H1 (cell line): ENCODE measurements at regions not wholly inside any gene's neighbourhood (a gene's known extent, or its start where the extent isn't known, plus 50 kb on each side); places are given as distances from the start of the nearest gene placed in this dataset.

Experiments used
- CTCF ChIA-PET: fragments of 300-600 bp; sonication (Branson Sonifier 250); formaldehyde crosslinking; loops from one replicate; lab custom pipeline; 2021; ENCODE audit not compliant: partially characterized antibody; lab: Charles Lee
- POLR2A ChIA-PET: fragments of 300-600 bp; sonication (Branson Sonifier 250); formaldehyde crosslinking; loops from one replicate; lab custom pipeline; 2021; ENCODE audit warnings: inconsistent platforms; ENCODE audit not compliant: partially characterized antibody; lab: Charles Lee
- DNase-seq, 2 experiments: peaks; one replicate each; pipeline versions ENCODE4 v3.0.0 to v3.0.0-alpha.2; 2010 to 2022; ENCODE audit warnings: low spot score in 2 of 2, low read depth in 1 of 2, mixed read lengths in 1 of 2
- FAIRE-seq: peaks from 2 replicates; lab custom pipeline; 2011; peaks lifted over from hg19 to GRCh38; lab: Jason Lieb, UNC
- H2AFZ ChIP-seq: 2 replicates; pipeline ENCODE4 v1.8.1; 2012; ENCODE audit warnings: low read length, inconsistent platforms
- H2AK5ac ChIP-seq: 2 replicates; pipeline ENCODE4 v1.6.1; 2013; ENCODE audit warnings: low read depth, low read length
- H2BK120ac ChIP-seq: replicated peaks from 2 replicates; pipeline ENCODE3; 2013; ENCODE audit warnings: low read depth, low read length, inconsistent platforms
- H2BK12ac ChIP-seq: 2 replicates; pipeline ENCODE4 v1.6.1; 2013; ENCODE audit warnings: low read depth, low read length
- H2BK15ac ChIP-seq: 2 replicates; pipeline ENCODE4 v1.6.1; 2013; ENCODE audit warnings: low read length
- H2BK20ac ChIP-seq: 2 replicates; pipeline ENCODE4 v1.6.1; 2013; ENCODE audit warnings: low read length
- H2BK5ac ChIP-seq: 2 replicates; pipeline ENCODE4 v1.6.1; 2013; ENCODE audit warnings: low read depth, low read length
- H3K14ac ChIP-seq: 2 replicates; pipeline ENCODE4 v1.6.1; 2013; ENCODE audit warnings: inconsistent platforms; ENCODE audit not compliant: insufficient read length
- H3K18ac ChIP-seq: 2 replicates; pipeline ENCODE4 v1.6.1; 2013; ENCODE audit warnings: low read length; ENCODE audit errors: extremely low read depth
- H3K23ac ChIP-seq: 2 replicates; pipeline ENCODE4 v1.6.1; 2013; ENCODE audit warnings: inconsistent platforms; ENCODE audit not compliant: insufficient read length
- H3K23me2 ChIP-seq: 2 replicates; pipeline ENCODE4 v1.6.1; 2013; ENCODE audit warnings: low read depth, low read length
- H3K27ac ChIP-seq: 2 replicates; pipeline ENCODE4 v1.6.1; 2011; ENCODE audit warnings: low read depth, low read length, inconsistent platforms
- H3K27me3 ChIP-seq, 4 experiments: replicated peaks in 1 of 4; 1 replicate in 1 of 4; 2 replicates in 3 of 4; pipeline versions ENCODE4 v1.6.1 to v1.8.1; 2011 to 2013; ENCODE audit warnings: low read length in 3 of 4, mild to moderate bottlenecking in 3 of 4, inconsistent platforms in 2 of 4, mixed read lengths in 2 of 4, moderate library complexity in 1 of 4; ENCODE audit not compliant: control insufficient read depth in 3 of 4, insufficient read depth in 3 of 4; ENCODE audit errors: extremely low read depth in 1 of 4
- H3K36me3 ChIP-seq, 4 experiments: 2 replicates each; pipeline versions ENCODE4 v1.6.1 to v1.8.1; 2011 to 2013; ENCODE audit warnings: mild to moderate bottlenecking in 4 of 4, low read length in 3 of 4, moderate library complexity in 2 of 4, control low read depth in 1 of 4, inconsistent platforms in 1 of 4; ENCODE audit not compliant: insufficient read depth in 4 of 4, control insufficient read depth in 2 of 4
- H3K4ac ChIP-seq: replicated peaks from 2 replicates; pipeline ENCODE3; 2013; ENCODE audit warnings: low read length, low read depth, mixed read lengths, inconsistent platforms; ENCODE audit not compliant: insufficient read length
- H3K4me1 ChIP-seq, 4 experiments: replicated peaks in 1 of 4; 1 replicate in 1 of 4; 2 replicates in 3 of 4; pipeline versions ENCODE4 v1.6.1 to v1.8.1; 2011 to 2013; ENCODE audit warnings: low read length in 3 of 4, inconsistent platforms in 2 of 4, mixed read lengths in 1 of 4; ENCODE audit not compliant: insufficient read depth in 4 of 4, control insufficient read depth in 3 of 4
- H3K4me2 ChIP-seq, 2 experiments: 2 replicates each; pipeline versions ENCODE4 v1.6.1 to v1.8.1; 2011 to 2013; ENCODE audit warnings: low read depth in 2 of 2, low read length in 2 of 2, control low read depth in 1 of 2, inconsistent platforms in 1 of 2, mild to moderate bottlenecking in 1 of 2; ENCODE audit not compliant: insufficient read depth in 1 of 2
- H3K4me3 ChIP-seq, 4 experiments: fragments of 200-600, 300-600 bp in 1 of 4; sonication (generic), shearing (Covaris generic), sonication (Bioruptor Twin) in 1 of 4; 2 replicates each; pipeline versions ENCODE4 v1.5.1 to v1.8.1; 2011 to 2016; ENCODE audit warnings: low read length in 4 of 4, low read depth in 3 of 4, control low read depth in 2 of 4, inconsistent platforms in 2 of 4, mild to moderate bottlenecking in 2 of 4, mixed read lengths in 1 of 4, moderate library complexity in 1 of 4; ENCODE audit not compliant: insufficient read depth in 2 of 4; ENCODE audit errors: extremely low read depth in 1 of 4
- H3K56ac ChIP-seq: replicated peaks from 2 replicates; pipeline ENCODE3; 2013; ENCODE audit warnings: low read depth, mild to moderate bottlenecking, mixed read lengths, low read length, inconsistent platforms; ENCODE audit not compliant: insufficient read length
- H3K79me1 ChIP-seq: 2 replicates; pipeline ENCODE4 v1.6.1; 2013; ENCODE audit warnings: low read depth, low read length, control low read depth
- H3K79me2 ChIP-seq, 2 experiments: 2 replicates each; pipeline versions ENCODE4 v1.6.1 to v1.8.1; 2012 to 2013; ENCODE audit warnings: low read length in 2 of 2, mild to moderate bottlenecking in 2 of 2, inconsistent platforms in 1 of 2; ENCODE audit not compliant: insufficient read depth in 2 of 2, control insufficient read depth in 1 of 2
- H3K9ac ChIP-seq, 4 experiments: replicated peaks in 1 of 4; 1 replicate in 1 of 4; 2 replicates in 3 of 4; pipeline versions ENCODE4 v1.6.1 to v1.8.1; 2011 to 2013; ENCODE audit warnings: low read depth in 3 of 4, low read length in 3 of 4, control low read depth in 2 of 4, mild to moderate bottlenecking in 2 of 4, moderate library complexity in 2 of 4, inconsistent platforms in 1 of 4; ENCODE audit errors: extremely low read depth in 1 of 4
- H3K9me3 ChIP-seq, 2 experiments: 2 replicates each; pipeline versions ENCODE4 v1.6.1 to v1.8.1; 2012 to 2013; ENCODE audit warnings: mild to moderate bottlenecking in 2 of 2, moderate library complexity in 2 of 2, control low read depth in 1 of 2, inconsistent platforms in 1 of 2, low read depth in 1 of 2, low read length in 1 of 2, mixed read lengths in 1 of 2; ENCODE audit not compliant: insufficient read depth in 2 of 2
- H4K20me1 ChIP-seq, 2 experiments: replicated peaks in 1 of 2; 2 replicates each; pipeline versions ENCODE3 to v1.8.1; 2011 to 2013; ENCODE audit warnings: inconsistent platforms in 2 of 2, low read length in 2 of 2, mild to moderate bottlenecking in 1 of 2; ENCODE audit not compliant: insufficient read depth in 2 of 2, control insufficient read depth in 1 of 2
- H4K5ac ChIP-seq: 2 replicates; pipeline ENCODE4 v1.6.1; 2013; ENCODE audit warnings: low read length, low read depth, mixed read lengths, inconsistent platforms; ENCODE audit not compliant: insufficient read length
- H4K8ac ChIP-seq: 2 replicates; pipeline ENCODE4 v1.8.0; 2013; ENCODE audit warnings: mild to moderate bottlenecking, moderate library complexity, low read length, inconsistent platforms; ENCODE audit not compliant: insufficient read depth; ENCODE audit errors: extremely low read depth
- H4K91ac ChIP-seq: replicated peaks from 2 replicates; pipeline ENCODE3; 2013; ENCODE audit warnings: low read length, mixed read lengths, inconsistent platforms; ENCODE audit not compliant: insufficient read length
- CEBPB ChIP-seq: IDR thresholded peaks from 2 replicates; pipeline ENCODE4 v1.6.1; 2012; ENCODE audit warnings: low read depth, low read length
- KDM5A ChIP-seq: fragments of 200-600 bp; IDR thresholded peaks from 2 replicates; pipeline ENCODE4 v1.7.1; 2012; ENCODE audit warnings: mild to moderate bottlenecking, low read length, inconsistent platforms, mixed read lengths
- PHF8 ChIP-seq: fragments of 200-600 bp; sonication (generic); conservative IDR thresholded peaks from 2 replicates; pipeline ENCODE4 v1.7.1; 2012; ENCODE audit warnings: low read depth, mild to moderate bottlenecking, inconsistent platforms, low read length, moderate library complexity
- RXRA ChIP-seq: IDR thresholded peaks from 2 replicates; pipeline ENCODE4 v1.6.1; 2011; ENCODE audit warnings: low read depth, mild to moderate bottlenecking, low read length, moderate library complexity; ENCODE audit not compliant: insufficient read depth
- SP1 ChIP-seq: IDR thresholded peaks from 2 replicates; pipeline ENCODE4 v1.6.1; 2011; ENCODE audit warnings: low read depth, low read length
- SP2 ChIP-seq: IDR thresholded peaks from 2 replicates; pipeline ENCODE4 v1.6.1; 2012; ENCODE audit warnings: mild to moderate bottlenecking, low read length, inconsistent platforms
- TBP ChIP-seq: IDR thresholded peaks from 2 replicates; pipeline ENCODE4 v1.6.1; 2011; ENCODE audit warnings: low read depth, low read length, improper control_type of control experiment
- WGBS, 2 experiments: shearing (Covaris generic) in 1 of 2; methylation state at CpG; one replicate each; pipeline versions ENCODE4 v1.1.6 to v1.1.7; 2013 to 2015; ENCODE audit warnings: low lambda C conversion rate in 2 of 2, mixed read lengths in 2 of 2, inconsistent platforms in 1 of 2, low coverage in 1 of 2, missing lambda C conversion rate in 1 of 2; ENCODE audit not compliant: insufficient replicate concordance in 2 of 2, insufficient coverage in 1 of 2, insufficient read length in 1 of 2; ENCODE audit errors: extremely low coverage in 1 of 2, missing lambda C conversion rate in 1 of 2; 5-methylcytosine and 5-hydroxymethylcytosine counted together

DNA sequence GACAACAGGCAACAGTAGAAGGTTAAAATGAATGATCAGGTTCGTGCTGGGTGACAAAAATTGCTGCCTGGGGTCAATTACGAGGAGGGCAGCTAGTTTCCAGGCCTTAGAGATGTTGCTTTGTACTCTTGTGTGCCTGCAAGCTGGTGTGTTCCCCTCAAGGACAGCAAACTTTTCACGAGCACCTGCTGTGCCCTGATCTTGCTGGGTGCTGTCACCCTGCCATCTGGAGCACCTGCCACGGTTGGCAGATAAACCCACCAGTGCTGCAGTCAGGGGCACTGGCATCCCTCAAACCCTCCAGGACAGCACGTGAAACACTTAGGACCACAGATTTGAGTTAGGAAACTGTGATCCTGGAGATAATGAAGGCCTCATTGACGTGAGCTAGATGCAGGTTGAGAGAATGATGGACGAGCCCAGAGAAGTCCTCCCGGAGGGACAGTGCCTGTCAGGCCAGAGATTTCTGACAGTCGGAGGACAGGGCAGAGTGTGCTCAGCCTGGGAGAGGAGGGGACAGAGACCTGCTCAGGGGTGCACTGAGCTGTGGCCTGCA, 104.3 kb upstream of the RAB12 start:
- H3K23ac ChIP-seq: no peak overlapping the region
- H2AK5ac ChIP-seq: no peak overlapping the region
- ChIA-PET POLR2A (no interaction called here), CTCF (interaction anchor here (0.6 to 1.4 kb wide), 5 partner anchors 9 to 115 kb away, joined by 3 to 5 read pairs (median 3); no protein-coding TSS in a partner anchor)
- no peak overlapping the region for H3K56ac ChIP-seq
- no peaks in the 10 kb centered on the region for H3K27me3 ChIP-seq
- H3K27ac ChIP-seq: no peak overlapping the region
- no peaks in the 10 kb centered on the region for H3K36me3 ChIP-seq
- no peak overlapping the region for H3K4me2 ChIP-seq
- 84% methylated on average over 9 of the region's 9 CpGs; no CpG with 5 or more reads in 1 of the 2 experiments for WGBS, 2 experiments
- no peaks in the 10 kb centered on the region for H3K79me2 ChIP-seq
- H3K4me1 ChIP-seq: 0 out of 7 replicates have a peak, but pooled peaks cover 0 to 2% (median 0%) of the 10 kb centered on the region in 4 experiments
- no peak overlapping the region for H4K91ac ChIP-seq
- no peaks in the 10 kb centered on the region for H3K79me1 ChIP-seq
- no peak overlapping the region for H3K14ac ChIP-seq
- FAIRE-seq: no peak
- H2BK20ac ChIP-seq: no peak overlapping the region
- no peak overlapping the region for H2AFZ ChIP-seq
- H4K20me1 ChIP-seq: no peaks in the 10 kb centered on the region
- H4K5ac ChIP-seq: no peak overlapping the region
- H2BK120ac ChIP-seq: no peak overlapping the region
- no peak overlapping the region for H3K4me3 ChIP-seq
- H2BK5ac ChIP-seq: no peak overlapping the region
- TF ChIP-seq RXRA (no peak), SP2 (no peak), KDM5A (no peak), PHF8 (no peak), TBP (no peak), SP1 (no peak), CEBPB (no peak)
- no peak overlapping the region for H2BK15ac ChIP-seq
- H3K9ac ChIP-seq: no peak overlapping the region
- DNase-seq: no peak
- H3K18ac ChIP-seq: no peak overlapping the region
- no peak overlapping the region for H2BK12ac ChIP-seq
- H4K8ac ChIP-seq: no peak overlapping the region; the same call in 1 of the 2 replicates
- no peaks in the 10 kb centered on the region; the same call in 1 of the 2 replicates for H3K23me2 ChIP-seq
- H3K9me3 ChIP-seq: no peaks in the 10 kb centered on the region
- H3K4ac ChIP-seq: no peak overlapping the region
